Endothelial cell of umbilical vein (primary cell): ENCODE measurements at regions not wholly inside any gene's neighbourhood (a gene's known extent, or its start where the extent isn't known, plus 50 kb on each side); places are given as distances from the start of the nearest gene placed in this dataset.

Experiments
- CTCF ChIP-seq, 2 donors: IDR thresholded peaks; 1 replicate in 1 of 2; 2 replicates in 1 of 2; pipeline ENCODE4 v1.5.1; 2011; ENCODE audit warnings: low read length in 2 of 2, mild to moderate bottlenecking in 2 of 2, moderate library complexity in 2 of 2, control low read depth in 1 of 2, inconsistent platforms in 1 of 2, low read depth in 1 of 2; ENCODE audit not compliant: insufficient read depth in 1 of 2; ENCODE audit errors: extremely low read depth in 1 of 2
- EZH2 ChIP-seq: IDR thresholded peaks from 2 replicates; pipeline ENCODE4 v1.6.1; 2012; ENCODE audit warnings: borderline replicate concordance, low read depth, mild to moderate bottlenecking, moderate library complexity, low read length, inconsistent platforms; ENCODE audit not compliant: severe bottlenecking
- GATA2 ChIP-seq: IDR thresholded peaks from 2 replicates; pipeline ENCODE4 v1.7.0; 2011; ENCODE audit warnings: low read depth, mild to moderate bottlenecking, moderate library complexity, mixed read lengths, low read length; ENCODE audit not compliant: insufficient read length, insufficient read depth
- JUN ChIP-seq: IDR thresholded peaks from 2 replicates; pipeline ENCODE4 v1.6.1; 2011; ENCODE audit warnings: borderline replicate concordance, low read depth; ENCODE audit not compliant: insufficient read length, insufficient read depth
- MYC ChIP-seq: IDR thresholded peaks from one replicate; pipeline ENCODE4 v1.6.1; 2011; ENCODE audit warnings: mild to moderate bottlenecking, low read depth, low read length
- POLR2A ChIP-seq: IDR thresholded peaks from 2 replicates; pipeline ENCODE4 v1.6.1; 2012; ENCODE audit warnings: low read depth, mild to moderate bottlenecking, control low read depth, low read length
- POLR2AphosphoS5 ChIP-seq: IDR thresholded peaks from 2 replicates; pipeline ENCODE4 v1.6.1; 2012; ENCODE audit warnings: low read depth, mild to moderate bottlenecking, control low read depth, low read length, moderate library complexity; ENCODE audit not compliant: insufficient read depth
- TF ChIP-seq, protein P1 (sequence below): IDR thresholded peaks from 2 replicates; pipeline ENCODE4 v1.6.1; 2011; ENCODE audit not compliant: insufficient read depth, insufficient read length

- no peak for TF ChIP-seq EZH2
- no peak for TF ChIP-seq CTCF (IDR thresholded peaks at IDR 0.05; ENCODE audit: extremely low read depth in 1 of 2, insufficient read depth in 1 of 2, low read depth in 1 of 2, low read length in 2 of 2)
- TF ChIP-seq, protein P1, sequence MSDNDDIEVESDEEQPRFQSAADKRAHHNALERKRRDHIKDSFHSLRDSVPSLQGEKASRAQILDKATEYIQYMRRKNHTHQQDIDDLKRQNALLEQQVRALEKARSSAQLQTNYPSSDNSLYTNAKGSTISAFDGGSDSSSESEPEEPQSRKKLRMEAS, result no peak
- no peak for TF ChIP-seq MYC
- TF ChIP-seq POLR2AphosphoS5, result no peak
- no peak for TF ChIP-seq JUN
- no peak for TF ChIP-seq POLR2A
- TF ChIP-seq GATA2, result no peak
These were observed 152.6 kb downstream of the MFSD1 start for GRCh38 chr3:158954420-158954819.
